K562 (cell line): ENCODE measurements at regions not wholly inside any gene's neighbourhood (a gene's known extent, or its start where the extent isn't known, plus 50 kb on each side); places are given as distances from the start of the nearest gene placed in this dataset.
A peak's percentile ranks its signal among the peaks of the same experiment; 100 is the strongest.

ENCODE experiments used
- ATAC-seq: fragments of 200-7000 bp; cut with Tn5 transposase; 3 replicates; pipeline ENCODE4 v1.9.1; 2020; ENCODE audit warnings: moderate library complexity
- BruUV-seq: library from RNA; stranded (reverse); fragments of 400-500 nt; replicated peaks from 2 replicates; lab custom pipeline; 2021; lab: Mats Ljungman, UMichigan
- CTCF ChIA-PET: fragments of 300-600 bp; formaldehyde crosslinking; extraction: SDS; loops from one replicate; lab custom pipeline; 2021; ENCODE audit warnings: low intra/inter-chr PET ratio; lab: Yijun Ruan, JAX
- POLR2A ChIA-PET: fragments of 300-600, 350-650 bp; sonication (Branson Sonifier 250); formaldehyde crosslinking; extraction: SDS; loops from one replicate; lab custom pipeline; 2021; ENCODE audit warnings: antibody characterized with exemption, inconsistent platforms; lab: Yijun Ruan, JAX
- DNase-seq, 4 experiments: peaks; one replicate each; pipeline versions ENCODE4 v3.0.0 to v3.0.0-alpha.2; 2011 to 2018; ENCODE audit warnings: low spot score in 3 of 4, mixed read lengths in 3 of 4; ENCODE audit errors: extremely low read depth in 1 of 4
- FAIRE-seq: peaks from 2 replicates; lab custom pipeline; 2011; peaks lifted over from hg19 to GRCh38; lab: Jason Lieb, UNC
- H2AFZ ChIP-seq: 2 replicates; pipeline ENCODE4 v1.6.0; 2011; ENCODE audit warnings: low read depth, low read length, control low read depth, inconsistent platforms
- H3K27ac ChIP-seq: fragments of 200-600 bp; 3 replicates; pipeline ENCODE4 v1.8.0; 2011; ENCODE audit warnings: low read depth, mild to moderate bottlenecking, control low read depth, inconsistent platforms, low read length, moderate library complexity, mixed read lengths; ENCODE audit errors: extremely low read depth
- H3K27me3 ChIP-seq, 2 experiments: fragments of 300-600 bp in 1 of 2; 2 replicates in 1 of 2; 3 replicates in 1 of 2; pipeline versions ENCODE4 v1.6.0 to v1.8.0; 2011; ENCODE audit warnings: inconsistent platforms in 2 of 2, low read length in 2 of 2, mild to moderate bottlenecking in 1 of 2, mixed read lengths in 1 of 2, moderate library complexity in 1 of 2; ENCODE audit not compliant: control insufficient read depth in 2 of 2, insufficient read depth in 2 of 2
- H3K36me3 ChIP-seq: fragments of 300-600 bp; 3 replicates; pipeline ENCODE4 v1.8.0; 2011; ENCODE audit warnings: mild to moderate bottlenecking, low read length, inconsistent platforms; ENCODE audit not compliant: control insufficient read depth, insufficient read depth
- H3K4me1 ChIP-seq, 2 experiments: fragments of 200-600 bp in 1 of 2; replicated peaks in 1 of 2; 2 replicates in 1 of 2; 3 replicates in 1 of 2; pipeline versions ENCODE4 v1.5.1 to v1.8.0; 2011; ENCODE audit warnings: inconsistent platforms in 2 of 2, low read length in 2 of 2, mild to moderate bottlenecking in 1 of 2, mixed read lengths in 1 of 2, moderate library complexity in 1 of 2; ENCODE audit not compliant: control insufficient read depth in 2 of 2, insufficient read depth in 2 of 2
- H3K4me2 ChIP-seq: 2 replicates; pipeline ENCODE4 v1.6.1; 2011; ENCODE audit warnings: low read length, control low read depth, inconsistent platforms, mixed read lengths; ENCODE audit not compliant: insufficient read depth
- H3K4me3 ChIP-seq: fragments of 200-600 bp; sonication (generic), shearing (Covaris generic); 2 replicates; pipeline ENCODE4 v1.5.1; 2016; ENCODE audit warnings: control low read depth, inconsistent platforms
- H3K79me2 ChIP-seq: fragments of 200-600 bp; 3 replicates; pipeline ENCODE4 v1.8.0; 2011; ENCODE audit warnings: low read length, inconsistent platforms; ENCODE audit not compliant: control insufficient read depth, insufficient read depth
- H3K9ac ChIP-seq, 2 experiments: 2 replicates each; pipeline versions ENCODE4 v1.6.0 to v1.6.1; 2011; ENCODE audit warnings: low read depth in 2 of 2, low read length in 2 of 2, control low read depth in 1 of 2, inconsistent platforms in 1 of 2, mild to moderate bottlenecking in 1 of 2, mixed read lengths in 1 of 2; ENCODE audit not compliant: insufficient read depth in 1 of 2
- H3K9me1 ChIP-seq: one replicate; pipeline ENCODE4 v1.6.0; 2011; ENCODE audit warnings: inconsistent platforms, mild to moderate bottlenecking, low read length, moderate library complexity; ENCODE audit not compliant: control insufficient read depth, insufficient read depth
- H3K9me3 ChIP-seq: replicated peaks from 2 replicates; pipeline ENCODE4 v1.5.1; 2011; ENCODE audit warnings: low read depth, low read length, inconsistent platforms; ENCODE audit not compliant: control insufficient read depth, insufficient read depth
- H4K20me1 ChIP-seq: replicated peaks from 2 replicates; pipeline ENCODE4 v1.6.1; 2011; ENCODE audit warnings: low read length, inconsistent platforms, mixed read lengths; ENCODE audit not compliant: control insufficient read depth, insufficient read depth
- AFF1 ChIP-seq, 2 experiments: fragments of 450-650 bp; IDR thresholded peaks; 2 replicates each; pipeline ENCODE4 v1.6.1; 2018; ENCODE audit warnings: mild to moderate bottlenecking in 2 of 2, low read depth in 1 of 2; ENCODE audit not compliant: partially characterized antibody in 2 of 2
- ATF3 ChIP-seq, 2 experiments: fragments of 450-650 bp in 1 of 2; sonication (generic) in 1 of 2; formaldehyde crosslinking in 1 of 2; IDR thresholded peaks in 1 of 2; conservative IDR thresholded peaks in 1 of 2; 2 replicates each; pipeline versions ENCODE4 v1.6.1 to v1.8.1; 2016 to 2023; ENCODE audit warnings: mild to moderate bottlenecking in 2 of 2, moderate library complexity in 2 of 2, inconsistent platforms in 1 of 2, missing genetic modification reagents in 1 of 2
- MCM5 ChIP-seq: fragments of 450-650 bp; IDR thresholded peaks from 2 replicates; pipeline ENCODE4 v1.6.1; 2016; ENCODE audit warnings: low read depth
- NFE2 ChIP-seq: IDR thresholded peaks from 2 replicates; pipeline ENCODE4 v1.6.1; 2014; ENCODE audit warnings: antibody characterized with exemption, low read depth
- ZKSCAN1 ChIP-seq: fragments of 150-350 bp; IDR thresholded peaks from 2 replicates; pipeline ENCODE4 v1.6.1; 2016; ENCODE audit warnings: low read depth, low read length
- ZNF184 ChIP-seq: sonication (generic); formaldehyde crosslinking; IDR thresholded peaks from 2 replicates; pipeline ENCODE4 v1.5.0; 2020; ENCODE audit warnings: missing genetic modification reagents
- ZNF589 ChIP-seq: fragments of 200-800 bp; sonication (Bioruptor generic); IDR thresholded peaks from 2 replicates; pipeline ENCODE4 v1.6.1; 2016; ENCODE audit warnings: low read depth, missing genetic modification characterization, missing compliant biosample characterization
- WGBS: fragments of 100-300 bp; shearing (Covaris generic); methylation state at CpG from one replicate; pipeline ENCODE4 v1.1.6; 2016; ENCODE audit warnings: low coverage, mixed read lengths; ENCODE audit not compliant: insufficient coverage; ENCODE audit errors: missing lambda C conversion rate; 5-methylcytosine and 5-hydroxymethylcytosine counted together
- in situ Hi-C: fragments of 300-500 bp; cut with MboI; formaldehyde crosslinking; loops from 4 replicates; pipeline ENCODE4 v1.15.0; 2018; ENCODE audit warnings: inconsistent platforms, mixed read lengths
- intact Hi-C: fragments of 100-400 bp; cut with micrococcal nuclease; formaldehyde crosslinking; loops from 2 replicates; pipeline ENCODE4 v1.14.2; 2022

GRCh38 chr15:95990833-95991232 lies 339.7 kb upstream of the NR2F2 start (continued):
- TF ChIP-seq AFF1 (IDR thresholded peaks at IDR 0.05; ENCODE audit: low read depth in 1 of 2, partially characterized antibody in 2 of 2) (no peak), ZNF184 (CRISPR knock-in tag) (no peak), ZNF589 (no peak), NFE2 (no peak), MCM5 (no peak)

- intact Hi-C loops = no loop called here
Measured at GRCh38 chr15:95994418-95994817, 336.1 kb upstream of the NR2F2 start.

More at GRCh38 chr15:95994418-95994817, 336.1 kb upstream of the NR2F2 start:
- FAIRE-seq (no peak), ATAC-seq (no peak), DNase-seq (no peak)
- Histone ChIP-seq H3K27ac (no peak overlapping the region), H3K36me3 (no peaks in the 10 kb centered on the region), H3K27me3 (no peaks in the 10 kb centered on the region), H3K9ac (no peak overlapping the region), H3K4me1 (no peaks in the 10 kb centered on the region), H4K20me1 (no peaks in the 10 kb centered on the region), H3K9me1 (no peaks in the 10 kb centered on the region), H3K79me2 (no peaks in the 10 kb centered on the region), H3K4me2 (no peak overlapping the region), H2AFZ (no peak overlapping the region), H3K4me3 (no peak overlapping the region), H3K9me3 (no peaks in the 10 kb centered on the region)
- CTCF ChIA-PET = no interaction called here
- POLR2A ChIA-PET = no interaction called here
- in situ Hi-C loops = no loop called here
- TF ChIP-seq ZKSCAN1 = no peak
- peak; percentile 26; the same call in 1 of the 2 replicates for TF ChIP-seq ATF3 (IDR thresholded peaks at IDR 0.05)
- no peak for TF ChIP-seq ATF3 (CRISPR knock-in tag; conservative IDR thresholded peaks at IDR 0.05)
- BruUV-seq = no TSS peak
- WGBS = 47% methylated on average over 4 of the region's 4 CpGs
